A673 (cell line): ENCODE measurements at regions not wholly inside any gene's neighbourhood (a gene's known extent, or its start where the extent isn't known, plus 50 kb on each side); places are given as distances from the start of the nearest gene placed in this dataset.

ENCODE experiments used
- CTCF ChIP-seq: fragments of 300-800, 200-600 bp; sonication (generic); conservative IDR thresholded peaks from 2 replicates; pipeline ENCODE4 v1.5.1; 2017; ENCODE audit warnings: low read depth, mild to moderate bottlenecking, antibody characterized with exemption, low read length, moderate library complexity, mixed read lengths
- EZH2 ChIP-seq: fragments of 200-600 bp; sonication (generic); IDR thresholded peaks from 2 replicates; pipeline ENCODE4 v1.6.1; 2017; ENCODE audit warnings: borderline replicate concordance, low read depth, mild to moderate bottlenecking, mixed read lengths, antibody characterized with exemption, low read length; ENCODE audit not compliant: poor library complexity, severe bottlenecking

- TF ChIP-seq EZH2 (no peak), CTCF (no peak)
Observed at GRCh38 chr2:150689590-150689989, 202.1 kb upstream of the RND3 start.
